ENCODE measurements at regions not wholly inside any gene's neighbourhood (a gene's known extent, or its start where the extent isn't known, plus 50 kb on each side); places are given as distances from the start of the nearest gene placed in this dataset.
"Not testable (repeated sequence)": the region's sequence is repeated elsewhere in the genome, so short reads cannot be mapped to it uniquely, and the experiment has no call there.

GRCh38 chr2:87275974-87276629 is 254.5 kb upstream of the PLGLB1 start:
- DNase-seq, result not testable (repeated sequence)

- not testable (repeated sequence) for DNase-seq
These were observed 255.0 kb upstream of the PLGLB1 start for GRCh38 chr2:87276673-87277072.

GRCh38 chr2:87277734-87278133 is 256.1 kb upstream of the PLGLB1 start:
- DNase-seq, result not testable (repeated sequence)

- not testable (repeated sequence) for DNase-seq
These were observed 259.1 kb upstream of the PLGLB1 start for GRCh38 chr2:87280596-87281355.

GRCh38 chr2:87283735-87284470 is 262.3 kb upstream of the PLGLB1 start:
- DNase-seq, result not testable (repeated sequence)

- DNase-seq, result not testable (repeated sequence)
These were observed 262.8 kb upstream of the PLGLB1 start for GRCh38 chr2:87284471-87284772.

GRCh38 chr2:87285139-87285538 is 263.5 kb upstream of the PLGLB1 start:
- not testable (repeated sequence) for DNase-seq

- DNase-seq, result peak; percentile 32
These were observed 269.1 kb upstream of the PLGLB1 start for GRCh38 chr2:87290566-87291307.

- peak; percentile 23 for DNase-seq
These were observed 270.0 kb upstream of the PLGLB1 start for GRCh38 chr2:87291400-87292200.

GRCh38 chr2:87293931-87294594 is 272.4 kb upstream of the PLGLB1 start:
- DNase-seq, result not testable (repeated sequence)

- not testable (repeated sequence) for DNase-seq
These were observed 273.5 kb upstream of the PLGLB1 start for GRCh38 chr2:87295135-87295534.

GRCh38 chr2:87301349-87301748 is 279.7 kb upstream of the PLGLB1 start:
- DNase-seq, result not testable (repeated sequence)

GRCh38 chr2:87301871-87302270 is 280.2 kb upstream of the PLGLB1 start:
- not testable (repeated sequence) for DNase-seq

GRCh38 chr2:87308621-87309020 is 287.0 kb upstream of the PLGLB1 start:
- not testable (repeated sequence) for DNase-seq

GRCh38 chr2:87309785-87310184 is 288.1 kb upstream of the PLGLB1 start:
- DNase-seq, result not testable (repeated sequence)

- not testable (repeated sequence) for DNase-seq
These were observed 290.3 kb upstream of the PLGLB1 start for GRCh38 chr2:87311896-87312441.

GRCh38 chr2:87314622-87315021 is 293.0 kb upstream of the PLGLB1 start:
- DNase-seq, result not testable (repeated sequence)

- DNase-seq, result not testable (repeated sequence)
These were observed 293.7 kb upstream of the PLGLB1 start for GRCh38 chr2:87315183-87315902.

GRCh38 chr2:87317193-87317592 is 295.5 kb upstream of the PLGLB1 start:
- DNase-seq, result not testable (repeated sequence)

GRCh38 chr2:87318814-87319491 is 297.3 kb upstream of the PLGLB1 start:
- DNase-seq, result not testable (repeated sequence)

Measured in hematopoietic multipotent progenitor cell treated with erythropoietin and hydrocortisone succinate and interleukin-3 and kit ligand, for 4 days (in vitro differentiated cells).